ENCODE measurements at regions not wholly inside any gene's neighbourhood (a gene's known extent, or its start where the extent isn't known, plus 50 kb on each side); places are given as distances from the start of the nearest gene placed in this dataset.

- no peak for TF ChIP-seq CTCF (IDR thresholded peaks at IDR 0.05)
- TF ChIP-seq POLR2A (IDR thresholded peaks at IDR 0.05) = no peak
Measured at GRCh38 chr16:86110726-86111125, 211.8 kb downstream of the IRF8 start.

All from lower leg skin (tissue), 3 donors.